Mesodermal cell (in vitro differentiated cells): ENCODE measurements at regions not wholly inside any gene's neighbourhood (a gene's known extent, or its start where the extent isn't known, plus 50 kb on each side); places are given as distances from the start of the nearest gene placed in this dataset.

Source experiments
- H3K27ac ChIP-seq: 2 replicates; pipeline ENCODE4 v1.7.0; 2013; ENCODE audit warnings: mild to moderate bottlenecking, low read depth, low read length, moderate library complexity; ENCODE audit not compliant: severe bottlenecking
- H3K36me3 ChIP-seq: 2 replicates; pipeline ENCODE4 v1.7.1; 2013; ENCODE audit warnings: mild to moderate bottlenecking, low read length, moderate library complexity; ENCODE audit not compliant: control insufficient read depth, insufficient read depth
- H3K4me1 ChIP-seq: one replicate; pipeline ENCODE4 v1.7.1; 2013; ENCODE audit warnings: mild to moderate bottlenecking, low read length; ENCODE audit not compliant: insufficient read depth, control insufficient read depth, poor library complexity, severe bottlenecking
- H3K4me3 ChIP-seq: 2 replicates; pipeline ENCODE4 v1.7.0; 2013; ENCODE audit warnings: low read length, control low read depth, mild to moderate bottlenecking; ENCODE audit not compliant: insufficient read depth, poor library complexity, severe bottlenecking; ENCODE audit errors: extremely low read depth
- H3K9me3 ChIP-seq: 2 replicates; pipeline ENCODE4 v1.7.1; 2013; ENCODE audit warnings: mild to moderate bottlenecking, low read length, moderate library complexity; ENCODE audit not compliant: control insufficient read depth
- WGBS, 2 experiments: methylation state at CpG; one replicate each; pipeline ENCODE4 v1.1.5; 2013; ENCODE audit warnings: missing lambda C conversion rate in 2 of 2; ENCODE audit not compliant: insufficient coverage in 2 of 2; 5-methylcytosine and 5-hydroxymethylcytosine counted together

GRCh38 chr20:52652271-52652670, 319.9 kb upstream of the TSHZ2 start:
- H3K4me3 ChIP-seq: no peak overlapping the region
- no peaks in the 10 kb centered on the region for H3K4me1 ChIP-seq
- 69 to 89% methylated on average over 2 of the region's 3 CpGs for whole genome bisulfite sequencing, 2 experiments
- no peaks in the 10 kb centered on the region for H3K36me3 ChIP-seq
- no peaks in the 10 kb centered on the region for H3K9me3 ChIP-seq
- no peak overlapping the region for H3K27ac ChIP-seq

- no peak overlapping the region for H3K4me3 ChIP-seq
- no peaks in the 10 kb centered on the region for H3K4me1 ChIP-seq
- H3K27ac ChIP-seq: no peak overlapping the region
- no peaks in the 10 kb centered on the region for H3K9me3 ChIP-seq
- H3K36me3 ChIP-seq: no peaks in the 10 kb centered on the region
Measured at GRCh38 chr20:52649727-52650126, 322.4 kb upstream of the TSHZ2 start.

GRCh38 chr20:52645822-52646221, 326.3 kb upstream of the TSHZ2 start:
- Histone ChIP-seq H3K27ac (no peak overlapping the region), H3K4me3 (no peak overlapping the region), H3K9me3 (no peaks in the 10 kb centered on the region), H3K4me1 (no peaks in the 10 kb centered on the region), H3K36me3 (no peaks in the 10 kb centered on the region)
- no CpG with 5 or more reads among the region's 1 CpG for WGBS, 2 experiments

GRCh38 chr20:52643034-52643433, 329.1 kb upstream of the TSHZ2 start:
- WGBS, 2 experiments: 80% methylated on average over 1 of the region's 3 CpGs; no CpG with 5 or more reads in 1 of the 2 experiments
- H3K9me3 ChIP-seq: no peaks in the 10 kb centered on the region
- no peak overlapping the region for H3K4me3 ChIP-seq
- no peaks in the 10 kb centered on the region for H3K36me3 ChIP-seq
- no peak overlapping the region for H3K27ac ChIP-seq
- H3K4me1 ChIP-seq: no peaks in the 10 kb centered on the region

GRCh38 chr20:52637201-52637600, 335.0 kb upstream of the TSHZ2 start:
- Histone ChIP-seq H3K4me1 (no peaks in the 10 kb centered on the region), H3K4me3 (no peak overlapping the region), H3K36me3 (no peaks in the 10 kb centered on the region), H3K27ac (no peak overlapping the region), H3K9me3 (no peaks in the 10 kb centered on the region)
- 87 to 96% methylated on average over 3 of the region's 3 CpGs for WGBS, 2 experiments

GRCh38 chr20:52631469-52631868, 340.7 kb upstream of the TSHZ2 start:
- no peaks in the 10 kb centered on the region for H3K9me3 ChIP-seq
- no peak overlapping the region for H3K4me3 ChIP-seq
- no peaks in the 10 kb centered on the region for H3K36me3 ChIP-seq
- 88 to 94% methylated on average over 1 to 3 of the region's 4 CpGs for WGBS, 2 experiments
- H3K4me1 ChIP-seq: no peaks in the 10 kb centered on the region
- H3K27ac ChIP-seq: no peak overlapping the region

- Histone ChIP-seq H3K9me3 (no peaks in the 10 kb centered on the region), H3K4me3 (no peak overlapping the region), H3K4me1 (no peaks in the 10 kb centered on the region), H3K27ac (no peak overlapping the region), H3K36me3 (no peaks in the 10 kb centered on the region)
- 57 to 88% methylated on average over 1 of the region's 2 CpGs for WGBS, 2 experiments
Measured at GRCh38 chr20:52630138-52630537, 342.0 kb upstream of the TSHZ2 start.

- 83 to 93% methylated on average over 2 to 4 of the region's 4 CpGs for WGBS, 2 experiments
Measured at GRCh38 chr20:52624281-52624680, 347.9 kb upstream of the TSHZ2 start.

GRCh38 chr20:52622081-52622480, 350.1 kb upstream of the TSHZ2 start:
- peaks cover 6% of the 10 kb centered on the region for H3K4me1 ChIP-seq
- no peaks in the 10 kb centered on the region for H3K9me3 ChIP-seq
- no peak overlapping the region for H3K27ac ChIP-seq
- H3K36me3 ChIP-seq: no peaks in the 10 kb centered on the region
- H3K4me3 ChIP-seq: no peak overlapping the region

More at GRCh38 chr20:52624281-52624680, 347.9 kb upstream of the TSHZ2 start:
- Histone ChIP-seq H3K4me1 (peaks cover 6% of the 10 kb centered on the region), H3K36me3 (no peaks in the 10 kb centered on the region), H3K27ac (no peak overlapping the region), H3K4me3 (no peak overlapping the region), H3K9me3 (no peaks in the 10 kb centered on the region)

- Histone ChIP-seq H3K9me3 (no peaks in the 10 kb centered on the region), H3K27ac (no peak overlapping the region), H3K36me3 (no peaks in the 10 kb centered on the region), H3K4me1 (peaks cover 6% of the 10 kb centered on the region), H3K4me3 (no peak overlapping the region)
- WGBS, 2 experiments: 85 to 86% methylated on average over 1 to 2 of the region's 2 CpGs
Measured at GRCh38 chr20:52621401-52621800, 350.8 kb upstream of the TSHZ2 start.

- Histone ChIP-seq H3K27ac (no peak overlapping the region), H3K9me3 (no peaks in the 10 kb centered on the region), H3K4me1 (peaks cover 6% of the 10 kb centered on the region), H3K36me3 (no peaks in the 10 kb centered on the region), H3K4me3 (no peak overlapping the region)
- 68% methylated on average over 3 of the region's 3 CpGs for WGBS, 2 experiments
Measured at GRCh38 chr20:52619671-52620070, 352.5 kb upstream of the TSHZ2 start.

GRCh38 chr20:52619101-52619500, 353.1 kb upstream of the TSHZ2 start:
- WGBS, 2 experiments: 71 to 95% methylated on average over 2 to 5 of the region's 5 CpGs

More at GRCh38 chr20:52619101-52619500, 353.1 kb upstream of the TSHZ2 start:
- H3K4me3 ChIP-seq: no peak overlapping the region
- H3K36me3 ChIP-seq: no peaks in the 10 kb centered on the region
- H3K9me3 ChIP-seq: no peaks in the 10 kb centered on the region
- no peak overlapping the region for H3K27ac ChIP-seq
- H3K4me1 ChIP-seq: peaks cover 6% of the 10 kb centered on the region
